Right lobe of liver (tissue), 6 donors: ENCODE measurements at regions not wholly inside any gene's neighbourhood (a gene's known extent, or its start where the extent isn't known, plus 50 kb on each side); places are given as distances from the start of the nearest gene placed in this dataset.

Experiments used
- ATAC-seq, 4 donors: fragments of 200-7000 bp; cut with Tn5 transposase; one replicate each; pipeline ENCODE4 v1.9.1; 2020; ENCODE audit warnings: mild to moderate bottlenecking in 4 of 4, moderate library complexity in 4 of 4
- DNase-seq, 3 donors: peaks; one replicate each; pipeline ENCODE4 v3.0.0-alpha.2; 2020
- H3K27ac ChIP-seq, 3 donors: fragments of 200-600 bp; one replicate each; pipeline ENCODE4 v1.8.0; 2022
- H3K27me3 ChIP-seq, 2 donors: fragments of 200-600 bp; one replicate each; pipeline ENCODE4 v1.8.0; 2022
- H3K36me3 ChIP-seq, 4 donors: fragments of 200-600 bp; sonication (generic) in 1 of 4; one replicate each; pipeline versions ENCODE4 v1.5.1 to v1.8.0; 2017 to 2022; ENCODE audit warnings: control low read depth in 1 of 4
- H3K4me1 ChIP-seq, 4 donors: fragments of 200-600 bp; sonication (generic) in 1 of 4; one replicate each; pipeline versions ENCODE4 v1.5.1 to v1.8.0; 2017 to 2022; ENCODE audit warnings: control low read depth in 1 of 4
- H3K4me3 ChIP-seq, 3 donors: fragments of 200-600 bp; one replicate each; pipeline ENCODE4 v1.8.0; 2022
- H3K9me3 ChIP-seq, 4 donors: fragments of 200-600 bp; sonication (generic) in 1 of 4; one replicate each; pipeline versions ENCODE4 v1.5.1 to v1.8.0; 2017 to 2022; ENCODE audit warnings: control low read depth in 1 of 4
- POLR2A ChIP-seq: fragments of 450-650 bp; IDR thresholded peaks from one replicate; pipeline ENCODE4 v1.6.1; 2017; ENCODE audit warnings: antibody characterized with exemption, mild to moderate bottlenecking
- WGBS: methylation state at CpG from one replicate; pipeline ENCODE4 v1.1.6; 2018; ENCODE audit warnings: low coverage, low lambda C conversion rate; ENCODE audit not compliant: insufficient coverage; ENCODE audit errors: missing lambda C conversion rate; 5-methylcytosine and 5-hydroxymethylcytosine counted together
- intact Hi-C, 2 donors: fragments of 100-400 bp; cut with DNase I; formaldehyde crosslinking; loops; one replicate each; pipeline versions ENCODE4 v1.11.2 to v1.14.1; 2022
- TF ChIP-seq, protein P1 (sequence below), 4 donors: fragments of 200-600 bp in 3 of 4; fragments of 450-650 bp in 1 of 4; IDR thresholded peaks; one replicate each; pipeline versions ENCODE4 v1.5.1 to v1.8.0; 2016 to 2022; ENCODE audit warnings: antibody characterized with exemption in 4 of 4, mild to moderate bottlenecking in 2 of 4
- donor health status: DM: no; HTN: yes; CAD: no.
- donor health status: DM: no; HTN: no; CAD: no.
- donor health status: DM: no; HTN: no; CAD: no.
- donor health status: DM: no; HTN: yes; CAD: no.
- donor health status: DM: no; HTN: yes; CAD: no.

DNA sequence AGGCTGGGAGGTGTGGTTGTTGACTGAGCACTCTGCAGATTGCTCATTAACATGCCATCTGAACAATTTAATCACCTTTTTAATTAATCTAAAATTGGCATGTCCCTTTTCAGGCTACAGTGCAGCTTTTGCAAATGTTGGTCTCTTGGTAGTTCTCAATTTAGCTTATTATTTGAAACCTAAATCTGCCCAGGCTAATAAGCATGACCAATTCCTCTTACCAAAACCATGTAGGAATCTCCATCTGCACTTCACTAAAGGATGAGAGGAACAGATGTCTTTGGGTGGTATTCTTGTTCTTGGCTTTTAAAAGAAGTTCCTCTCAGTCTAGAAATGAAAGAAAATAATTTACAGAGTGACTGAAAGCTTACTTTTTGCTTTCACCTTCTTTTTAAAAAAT lies 190.1 kb upstream of the RMST start:
- no peak overlapping the region for H3K27ac ChIP-seq
- TF ChIP-seq, protein P1, sequence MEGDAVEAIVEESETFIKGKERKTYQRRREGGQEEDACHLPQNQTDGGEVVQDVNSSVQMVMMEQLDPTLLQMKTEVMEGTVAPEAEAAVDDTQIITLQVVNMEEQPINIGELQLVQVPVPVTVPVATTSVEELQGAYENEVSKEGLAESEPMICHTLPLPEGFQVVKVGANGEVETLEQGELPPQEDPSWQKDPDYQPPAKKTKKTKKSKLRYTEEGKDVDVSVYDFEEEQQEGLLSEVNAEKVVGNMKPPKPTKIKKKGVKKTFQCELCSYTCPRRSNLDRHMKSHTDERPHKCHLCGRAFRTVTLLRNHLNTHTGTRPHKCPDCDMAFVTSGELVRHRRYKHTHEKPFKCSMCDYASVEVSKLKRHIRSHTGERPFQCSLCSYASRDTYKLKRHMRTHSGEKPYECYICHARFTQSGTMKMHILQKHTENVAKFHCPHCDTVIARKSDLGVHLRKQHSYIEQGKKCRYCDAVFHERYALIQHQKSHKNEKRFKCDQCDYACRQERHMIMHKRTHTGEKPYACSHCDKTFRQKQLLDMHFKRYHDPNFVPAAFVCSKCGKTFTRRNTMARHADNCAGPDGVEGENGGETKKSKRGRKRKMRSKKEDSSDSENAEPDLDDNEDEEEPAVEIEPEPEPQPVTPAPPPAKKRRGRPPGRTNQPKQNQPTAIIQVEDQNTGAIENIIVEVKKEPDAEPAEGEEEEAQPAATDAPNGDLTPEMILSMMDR (IDR thresholded peaks at IDR 0.05) = no peak
- no peak for TF ChIP-seq POLR2A
- ATAC-seq (no peak), DNase-seq (no peak)
- no peaks in the 10 kb centered on the region for H3K27me3 ChIP-seq
- H3K9me3 ChIP-seq = no peaks in the 10 kb centered on the region
- intact Hi-C loops = no loop called here
- no peaks in the 10 kb centered on the region for H3K36me3 ChIP-seq
- H3K4me1 ChIP-seq = no peaks in the 10 kb centered on the region
- H3K4me3 ChIP-seq = no peak overlapping the region

DNA sequence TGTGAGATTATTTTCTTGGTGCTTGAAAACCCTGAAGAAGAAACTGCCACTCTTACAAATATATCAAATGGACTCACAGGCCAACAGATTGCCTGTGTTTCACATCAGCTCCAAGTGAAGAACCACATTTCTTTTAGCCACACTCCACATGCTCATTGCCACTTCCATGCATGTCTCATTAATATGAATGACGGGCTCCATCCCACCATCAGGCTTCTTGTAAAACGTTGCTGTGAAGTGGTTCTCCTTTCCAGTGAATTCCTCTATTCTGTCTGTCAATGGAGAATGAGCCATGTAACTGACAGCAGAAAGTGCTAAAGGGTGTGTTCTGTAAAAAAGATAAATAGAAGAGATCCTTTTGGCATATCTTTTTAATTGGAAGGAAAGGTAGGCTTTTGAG lies 188.2 kb upstream of the RMST start:
- no peak for TF ChIP-seq POLR2A
- TF ChIP-seq, protein P1 (IDR thresholded peaks at IDR 0.05) = no peak
- ATAC-seq (no peak), DNase-seq (no peak)
- Histone ChIP-seq H3K27me3 (no peaks in the 10 kb centered on the region), H3K9me3 (no peaks in the 10 kb centered on the region), H3K4me1 (no peaks in the 10 kb centered on the region), H3K36me3 (no peaks in the 10 kb centered on the region), H3K27ac (no peak overlapping the region), H3K4me3 (no peak overlapping the region)
- intact Hi-C loops = no loop called here
- WGBS = 35% methylated on average over 2 of the region's 2 CpGs

DNA sequence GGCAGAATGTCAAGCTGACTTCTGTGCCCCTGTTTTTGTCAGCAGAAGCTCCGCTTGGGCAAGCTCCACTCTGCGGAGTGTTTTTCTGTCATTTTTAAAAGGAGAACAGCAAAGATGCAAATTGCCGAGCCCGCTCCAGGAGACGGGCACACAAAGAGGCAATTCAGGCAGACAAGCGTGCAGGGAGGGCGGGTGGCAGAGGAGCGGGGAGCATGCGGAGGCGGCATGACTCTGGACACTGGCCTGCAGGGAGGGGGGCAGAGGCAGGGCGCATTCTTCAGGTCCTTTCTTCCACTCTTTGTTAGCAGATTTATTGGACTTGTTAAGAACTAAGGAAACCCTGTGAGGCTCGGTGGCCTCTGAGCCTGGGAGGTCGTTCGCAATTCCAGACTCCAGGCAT lies 187.3 kb upstream of the RMST start:
- intact Hi-C loops = no loop called here
- Histone ChIP-seq H3K27me3 (no peaks in the 10 kb centered on the region), H3K4me3 (no peak overlapping the region), H3K4me1 (no peaks in the 10 kb centered on the region), H3K27ac (no peak overlapping the region), H3K36me3 (no peaks in the 10 kb centered on the region), H3K9me3 (no peaks in the 10 kb centered on the region)
- no peak for TF ChIP-seq POLR2A
- TF ChIP-seq, protein P1 (IDR thresholded peaks at IDR 0.05) = no peak
- 48% methylated on average over 13 of the region's 14 CpGs for WGBS
- ATAC-seq = no peak
- DNase-seq = no peak

DNA sequence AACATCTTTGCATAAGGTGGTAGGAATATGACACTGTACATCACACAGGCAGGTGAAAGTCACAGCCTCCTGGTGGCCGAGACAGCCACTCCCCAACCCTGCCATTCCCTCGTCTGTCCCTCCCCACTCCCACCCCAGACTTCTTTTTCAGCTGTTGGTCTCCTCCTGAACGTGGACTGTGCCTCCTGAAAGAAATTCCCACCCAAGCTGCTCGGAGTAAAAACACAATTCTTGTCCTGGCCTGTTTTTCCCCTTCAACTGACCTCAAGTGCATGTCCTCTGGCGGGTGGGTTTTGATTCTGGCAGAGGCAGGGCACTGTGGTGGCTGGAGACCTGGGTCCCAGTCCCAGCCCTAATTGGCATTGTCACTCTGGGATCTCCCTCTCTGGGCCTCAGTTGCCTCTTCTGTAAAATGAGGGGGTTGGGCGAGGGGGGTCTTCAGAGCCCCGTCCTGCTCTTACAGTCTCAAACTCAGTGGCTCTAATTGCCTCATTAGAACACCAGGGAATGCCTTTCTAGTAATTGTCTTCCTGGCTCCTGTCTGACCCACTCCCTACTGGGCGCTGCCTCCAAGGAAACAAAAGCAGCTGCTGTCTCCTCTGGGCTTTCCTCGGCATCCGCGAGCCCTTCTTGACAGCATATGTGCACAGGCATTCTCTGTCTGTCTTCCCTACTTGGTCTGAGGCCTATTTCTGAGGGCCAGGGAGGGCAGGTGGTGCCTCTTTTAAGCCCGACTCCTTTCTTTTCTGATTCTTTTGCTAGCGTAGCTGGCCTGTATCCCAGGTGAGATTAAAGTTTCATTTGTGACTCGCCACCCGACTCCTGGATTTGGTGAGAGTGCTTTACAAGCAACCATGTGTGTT lies 186.6 kb upstream of the RMST start:
- Histone ChIP-seq H3K27me3 (no peaks in the 10 kb centered on the region), H3K27ac (no peak overlapping the region), H3K4me3 (no peak overlapping the region), H3K4me1 (no peaks in the 10 kb centered on the region), H3K9me3 (no peaks in the 10 kb centered on the region), H3K36me3 (no peaks in the 10 kb centered on the region)
- TF ChIP-seq, protein P1 (IDR thresholded peaks at IDR 0.05) = no peak
- TF ChIP-seq POLR2A = no peak
- DNase-seq = no peak
- 70% methylated on average over 9 of the region's 15 CpGs for WGBS
- intact Hi-C loops = no loop called here
- no peak for ATAC-seq
